ENCODE measurements at regions not wholly inside any gene's neighbourhood (a gene's known extent, or its start where the extent isn't known, plus 50 kb on each side); places are given as distances from the start of the nearest gene placed in this dataset.

DNA sequence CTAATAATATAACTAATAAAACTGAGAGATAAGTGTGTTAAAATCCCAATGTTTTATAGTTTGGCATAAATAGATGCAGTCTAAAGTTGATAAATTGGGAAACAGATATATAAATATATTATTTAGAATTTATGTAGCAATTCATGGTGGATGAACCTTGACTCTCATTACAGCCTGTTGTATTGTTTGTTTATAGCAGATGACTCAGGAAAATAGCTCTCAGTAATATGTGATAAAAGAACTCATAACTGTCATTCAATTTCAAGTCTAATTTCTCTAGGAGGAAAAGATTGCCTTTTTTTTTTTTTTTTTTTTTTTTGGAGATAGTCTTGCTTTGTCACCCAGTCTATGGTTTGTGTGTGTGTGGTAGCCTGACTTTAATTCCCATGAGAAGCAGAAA lies 603.2 kb upstream of the PKN2 start:
- TF ChIP-seq, protein P1, sequence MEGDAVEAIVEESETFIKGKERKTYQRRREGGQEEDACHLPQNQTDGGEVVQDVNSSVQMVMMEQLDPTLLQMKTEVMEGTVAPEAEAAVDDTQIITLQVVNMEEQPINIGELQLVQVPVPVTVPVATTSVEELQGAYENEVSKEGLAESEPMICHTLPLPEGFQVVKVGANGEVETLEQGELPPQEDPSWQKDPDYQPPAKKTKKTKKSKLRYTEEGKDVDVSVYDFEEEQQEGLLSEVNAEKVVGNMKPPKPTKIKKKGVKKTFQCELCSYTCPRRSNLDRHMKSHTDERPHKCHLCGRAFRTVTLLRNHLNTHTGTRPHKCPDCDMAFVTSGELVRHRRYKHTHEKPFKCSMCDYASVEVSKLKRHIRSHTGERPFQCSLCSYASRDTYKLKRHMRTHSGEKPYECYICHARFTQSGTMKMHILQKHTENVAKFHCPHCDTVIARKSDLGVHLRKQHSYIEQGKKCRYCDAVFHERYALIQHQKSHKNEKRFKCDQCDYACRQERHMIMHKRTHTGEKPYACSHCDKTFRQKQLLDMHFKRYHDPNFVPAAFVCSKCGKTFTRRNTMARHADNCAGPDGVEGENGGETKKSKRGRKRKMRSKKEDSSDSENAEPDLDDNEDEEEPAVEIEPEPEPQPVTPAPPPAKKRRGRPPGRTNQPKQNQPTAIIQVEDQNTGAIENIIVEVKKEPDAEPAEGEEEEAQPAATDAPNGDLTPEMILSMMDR (IDR thresholded peaks at IDR 0.05): no peak
- TF ChIP-seq POLR2A (IDR thresholded peaks at IDR 0.05): no peak

All from suprapubic skin (tissue), 3 donors.